Kidney capillary endothelial cell (primary cell): ENCODE measurements at regions not wholly inside any gene's neighbourhood (a gene's known extent, or its start where the extent isn't known, plus 50 kb on each side); places are given as distances from the start of the nearest gene placed in this dataset.

Experiments
- DNase-seq: peaks from one replicate; pipeline ENCODE4 v3.0.0-alpha.2; 2018; ENCODE audit warnings: low spot score

- DNase-seq: no peak
Observed at GRCh38 chr6:14783594-14783993, 462.3 kb upstream of the JARID2 start.

GRCh38 chr6:14784596-14785492 lies 461.0 kb upstream of the JARID2 start:
- no peak for DNase-seq

GRCh38 chr6:14785493-14785790 lies 460.4 kb upstream of the JARID2 start:
- DNase-seq: no peak

GRCh38 chr6:14786008-14786407 lies 459.9 kb upstream of the JARID2 start:
- DNase-seq: no peak

- DNase-seq: no peak
Observed at GRCh38 chr6:14786455-14786854, 459.4 kb upstream of the JARID2 start.

GRCh38 chr6:14787250-14787649 lies 458.6 kb upstream of the JARID2 start:
- no peak for DNase-seq

- no peak for DNase-seq
Observed at GRCh38 chr6:14787677-14788076, 458.2 kb upstream of the JARID2 start.

GRCh38 chr6:14789996-14790395 lies 455.9 kb upstream of the JARID2 start:
- DNase-seq: no peak

- no peak for DNase-seq
Observed at GRCh38 chr6:14790976-14791375, 454.9 kb upstream of the JARID2 start.

GRCh38 chr6:14791526-14791925 lies 454.3 kb upstream of the JARID2 start:
- no peak for DNase-seq

GRCh38 chr6:14792118-14792955 lies 453.5 kb upstream of the JARID2 start:
- DNase-seq: no peak

GRCh38 chr6:14795451-14795850 lies 450.4 kb upstream of the JARID2 start:
- no peak for DNase-seq

GRCh38 chr6:14796974-14797762 lies 448.7 kb upstream of the JARID2 start:
- DNase-seq: no peak

- DNase-seq: no peak
Observed at GRCh38 chr6:14797875-14798593, 447.8 kb upstream of the JARID2 start.

- no peak for DNase-seq
Observed at GRCh38 chr6:14798594-14798982, 447.3 kb upstream of the JARID2 start.

- no peak for DNase-seq
Observed at GRCh38 chr6:14798996-14799588, 446.8 kb upstream of the JARID2 start.

- DNase-seq: peak; percentile 37
Observed at GRCh38 chr6:14799928-14800327, 445.9 kb upstream of the JARID2 start.

GRCh38 chr6:14802514-14803160 lies 443.2 kb upstream of the JARID2 start:
- no peak for DNase-seq

GRCh38 chr6:14804001-14804784 lies 441.7 kb upstream of the JARID2 start:
- DNase-seq: no peak

- DNase-seq: peak; percentile 56
Observed at GRCh38 chr6:14804785-14805210, 441.1 kb upstream of the JARID2 start.
